ENCODE measurements at regions not wholly inside any gene's neighbourhood (a gene's known extent, or its start where the extent isn't known, plus 50 kb on each side); places are given as distances from the start of the nearest gene placed in this dataset.

GRCh38 chr2:172253190-172254052, 150.7 kb upstream of the DLX2 start:
- Histone ChIP-seq H4K20me1 (ENCODE audit: insufficient read depth, low read length) (no peaks in the 10 kb centered on the region), H3K9me3 (ENCODE audit: low read length) (no peaks in the 10 kb centered on the region), H3K4me1 (ENCODE audit: insufficient read depth, low read length, severe bottlenecking) (no peaks in the 10 kb centered on the region), H3K9ac (ENCODE audit: low read length) (no peak overlapping the region), H3K27me3 (ENCODE audit: insufficient read depth, low read length) (no peaks in the 10 kb centered on the region), H3F3A (ENCODE audit: insufficient read depth, low read length) (no peaks in the 10 kb centered on the region), H3K9me2 (ENCODE audit: low read depth, low read length) (no peaks in the 10 kb centered on the region), H3K4me2 (ENCODE audit: low read length) (no peak overlapping the region), H3K36me3 (ENCODE audit: insufficient read depth, low read length) (no peaks in the 10 kb centered on the region), H3K79me2 (ENCODE audit: insufficient read depth, low read length) (no peaks in the 10 kb centered on the region), H2AFZ (ENCODE audit: low read length) (no peak overlapping the region), H3K4me3 (ENCODE audit: low read depth, low read length, poor library complexity, severe bottlenecking) (no peak overlapping the region), H3K27ac (ENCODE audit: low read depth, low read length, poor library complexity, severe bottlenecking) (no peak overlapping the region)
- TF ChIP-seq CTCF (IDR thresholded peaks at IDR 0.05; ENCODE audit: low read length) (no peak), EZH2 (IDR thresholded peaks at IDR 0.05; ENCODE audit: borderline replicate concordance, low read length) (no peak)

GRCh38 chr2:172256886-172257285, 154.2 kb upstream of the DLX2 start:
- H3K9me3 ChIP-seq (ENCODE audit: low read length): no peaks in the 10 kb centered on the region
- H3K9me2 ChIP-seq (ENCODE audit: low read depth, low read length): no peaks in the 10 kb centered on the region
- H3K79me2 ChIP-seq (ENCODE audit: insufficient read depth, low read length): no peaks in the 10 kb centered on the region
- no peak overlapping the region for H3K27ac ChIP-seq (ENCODE audit: low read depth, low read length, poor library complexity, severe bottlenecking)
- no peaks in the 10 kb centered on the region for H3K27me3 ChIP-seq (ENCODE audit: insufficient read depth, low read length)
- H3K4me1 ChIP-seq (ENCODE audit: insufficient read depth, low read length, severe bottlenecking): no peaks in the 10 kb centered on the region
- no peak overlapping the region for H3K4me2 ChIP-seq (ENCODE audit: low read length)
- H4K20me1 ChIP-seq (ENCODE audit: insufficient read depth, low read length): no peaks in the 10 kb centered on the region
- TF ChIP-seq EZH2 (IDR thresholded peaks at IDR 0.05; ENCODE audit: borderline replicate concordance, low read length) (no peak), CTCF (IDR thresholded peaks at IDR 0.05; ENCODE audit: low read length) (no peak)
- H3F3A ChIP-seq (ENCODE audit: insufficient read depth, low read length): no peaks in the 10 kb centered on the region
- no peak overlapping the region for H2AFZ ChIP-seq (ENCODE audit: low read length)
- no peak overlapping the region for H3K9ac ChIP-seq (ENCODE audit: low read length)
- no peaks in the 10 kb centered on the region for H3K36me3 ChIP-seq (ENCODE audit: insufficient read depth, low read length)
- H3K4me3 ChIP-seq (ENCODE audit: low read depth, low read length, poor library complexity, severe bottlenecking): no peak overlapping the region

GRCh38 chr2:172259827-172260226, 157.1 kb upstream of the DLX2 start:
- Histone ChIP-seq H3K36me3 (ENCODE audit: insufficient read depth, low read length) (no peaks in the 10 kb centered on the region), H3K4me3 (ENCODE audit: low read depth, low read length, poor library complexity, severe bottlenecking) (no peak overlapping the region), H3K9ac (ENCODE audit: low read length) (no peak overlapping the region), H3K9me2 (ENCODE audit: low read depth, low read length) (no peaks in the 10 kb centered on the region), H4K20me1 (ENCODE audit: insufficient read depth, low read length) (no peaks in the 10 kb centered on the region), H3K9me3 (ENCODE audit: low read length) (no peaks in the 10 kb centered on the region), H3F3A (ENCODE audit: insufficient read depth, low read length) (no peaks in the 10 kb centered on the region), H3K27ac (ENCODE audit: low read depth, low read length, poor library complexity, severe bottlenecking) (no peak overlapping the region), H3K79me2 (ENCODE audit: insufficient read depth, low read length) (no peaks in the 10 kb centered on the region), H3K4me1 (ENCODE audit: insufficient read depth, low read length, severe bottlenecking) (no peaks in the 10 kb centered on the region), H3K27me3 (ENCODE audit: insufficient read depth, low read length) (no peaks in the 10 kb centered on the region), H3K4me2 (ENCODE audit: low read length) (no peak overlapping the region), H2AFZ (ENCODE audit: low read length) (no peak overlapping the region)
- TF ChIP-seq EZH2 (IDR thresholded peaks at IDR 0.05; ENCODE audit: borderline replicate concordance, low read length): no peak
- TF ChIP-seq CTCF (IDR thresholded peaks at IDR 0.05; ENCODE audit: low read length): no peak

All from OCI-LY1 (cell line).